Right kidney (tissue), 1 donor: ENCODE measurements at regions not wholly inside any gene's neighbourhood (a gene's known extent, or its start where the extent isn't known, plus 50 kb on each side); places are given as distances from the start of the nearest gene placed in this dataset.

Source experiments
- DNase-seq: peaks from one replicate; pipeline ENCODE4 v3.0.0-alpha.2; 2016

GRCh38 chrX:46447384-46447783, 97.8 kb downstream of the ZNF674 start:
- DNase-seq, result peak; percentile 23

- peak; percentile 73 for DNase-seq
Measured at GRCh38 chrX:46446727-46447378, 98.4 kb downstream of the ZNF674 start.

- no peak for DNase-seq
Measured at GRCh38 chrX:46444011-46444410, 101.2 kb downstream of the ZNF674 start.

- DNase-seq, result no peak
Measured at GRCh38 chrX:46436744-46437143, 108.5 kb downstream of the ZNF674 start.

- DNase-seq, result no peak
Measured at GRCh38 chrX:46433892-46434291, 111.3 kb downstream of the ZNF674 start.

GRCh38 chrX:46408553-46409407, 136.4 kb downstream of the ZNF674 start:
- no peak for DNase-seq

GRCh38 chrX:46407753-46408130, 137.5 kb downstream of the ZNF674 start:
- no peak for DNase-seq

GRCh38 chrX:46407036-46407752, 138.0 kb downstream of the ZNF674 start:
- no peak for DNase-seq

- DNase-seq, result no peak
Measured at GRCh38 chrX:46404774-46405173, 140.4 kb downstream of the ZNF674 start.

GRCh38 chrX:46400530-46401443, 144.4 kb downstream of the ZNF674 start:
- DNase-seq, result no peak

- DNase-seq, result no peak
Measured at GRCh38 chrX:46398874-46399273, 146.3 kb downstream of the ZNF674 start.

- DNase-seq, result no peak
Measured at GRCh38 chrX:46398126-46398525, 147.1 kb downstream of the ZNF674 start.

GRCh38 chrX:46386511-46386910, 158.7 kb downstream of the ZNF674 start:
- DNase-seq, result no peak

- DNase-seq, result no peak
Measured at GRCh38 chrX:46383006-46383405, 162.2 kb downstream of the ZNF674 start.

- no peak for DNase-seq
Measured at GRCh38 chrX:46382595-46382994, 162.6 kb downstream of the ZNF674 start.

- DNase-seq, result no peak
Measured at GRCh38 chrX:46381630-46382029, 163.6 kb downstream of the ZNF674 start.

GRCh38 chrX:46380148-46380752, 165.0 kb downstream of the ZNF674 start:
- no peak for DNase-seq

GRCh38 chrX:46376246-46376885, 168.9 kb downstream of the ZNF674 start:
- peak; percentile 21 for DNase-seq

- DNase-seq, result no peak
Measured at GRCh38 chrX:46375831-46376230, 169.4 kb downstream of the ZNF674 start.

- DNase-seq, result no peak
Measured at GRCh38 chrX:46374371-46374770, 170.8 kb downstream of the ZNF674 start.

GRCh38 chrX:46367491-46367890, 177.7 kb downstream of the ZNF674 start:
- DNase-seq, result no peak
